IMR-90 (cell line): ENCODE measurements at regions not wholly inside any gene's neighbourhood (a gene's known extent, or its start where the extent isn't known, plus 50 kb on each side); places are given as distances from the start of the nearest gene placed in this dataset.

ENCODE experiments used
- ATAC-seq: fragments of 200-7000 bp; cut with Tn5 transposase; 2 replicates; pipeline ENCODE4 v1.9.1; 2020; ENCODE audit warnings: low read depth, mild to moderate bottlenecking, moderate library complexity
- BruUV-seq: library from RNA; stranded (reverse); fragments of 400-500 nt; replicated peaks from 2 replicates; lab custom pipeline; 2021; lab: Mats Ljungman, UMichigan
- CTCF ChIA-PET: fragments of 300-600 bp; formaldehyde crosslinking; extraction: SDS; loops from one replicate; lab custom pipeline; 2021; ENCODE audit warnings: antibody characterized with exemption; lab: Yijun Ruan, JAX
- POLR2A ChIA-PET: fragments of 300-600 bp; sonication (Branson Sonifier 250); formaldehyde crosslinking; loops from one replicate; lab custom pipeline; 2022; ENCODE audit warnings: antibody characterized with exemption; ENCODE audit not compliant: unreplicated experiment; lab: Charles Lee
- DNase-seq: peaks from one replicate; pipeline ENCODE4 v3.0.0; 2013
- H2AFZ ChIP-seq: replicated peaks from 2 replicates; pipeline ENCODE3; 2013; ENCODE audit warnings: low read length, mild to moderate bottlenecking; ENCODE audit not compliant: poor library complexity
- H2AK5ac ChIP-seq: 2 replicates; pipeline ENCODE4 v1.6.1; 2013; ENCODE audit warnings: low read depth, low read length, inconsistent platforms
- H2AK9ac ChIP-seq: replicated peaks from 2 replicates; pipeline ENCODE3; 2013; ENCODE audit warnings: mild to moderate bottlenecking, low read depth, low read length, moderate library complexity; ENCODE audit not compliant: poor library complexity
- H2BK120ac ChIP-seq: 2 replicates; pipeline ENCODE4 v1.6.1; 2013; ENCODE audit warnings: low read depth, low read length, inconsistent platforms
- H2BK15ac ChIP-seq: 3 replicates; pipeline ENCODE4 v1.6.1; 2013; ENCODE audit warnings: low read depth, low read length, inconsistent platforms
- H2BK20ac ChIP-seq: 2 replicates; pipeline ENCODE4 v1.6.1; 2013; ENCODE audit warnings: low read depth, mild to moderate bottlenecking, inconsistent platforms, low read length, moderate library complexity
- H2BK5ac ChIP-seq: 2 replicates; pipeline ENCODE4 v1.6.1; 2013; ENCODE audit warnings: mild to moderate bottlenecking, low read depth, low read length, inconsistent platforms; ENCODE audit not compliant: poor library complexity, severe bottlenecking
- H3K14ac ChIP-seq: replicated peaks from 2 replicates; pipeline ENCODE4 v1.6.1; 2013; ENCODE audit warnings: low read depth, low read length, inconsistent platforms
- H3K18ac ChIP-seq: 2 replicates; pipeline ENCODE4 v1.6.1; 2013; ENCODE audit warnings: low read depth, low read length, control low read depth
- H3K23ac ChIP-seq: 2 replicates; pipeline ENCODE4 v1.6.1; 2013; ENCODE audit warnings: low read depth, low read length, inconsistent platforms
- H3K27ac ChIP-seq: 2 replicates; pipeline ENCODE4 v1.5.1; 2013; ENCODE audit warnings: mild to moderate bottlenecking, control low read depth, low read length; ENCODE audit not compliant: insufficient read depth
- H3K27me3 ChIP-seq: 2 replicates; pipeline ENCODE4 v1.6.1; 2013; ENCODE audit warnings: low read length; ENCODE audit not compliant: control insufficient read depth, insufficient read depth
- H3K36me3 ChIP-seq: 2 replicates; pipeline ENCODE4 v1.6.1; 2013; ENCODE audit warnings: low read length, mixed read lengths; ENCODE audit not compliant: control insufficient read depth, insufficient read depth
- H3K4ac ChIP-seq: 2 replicates; pipeline ENCODE4 v1.6.1; 2013; ENCODE audit warnings: low read depth, low read length, inconsistent platforms
- H3K4me1 ChIP-seq: 2 replicates; pipeline ENCODE4 v1.6.1; 2013; ENCODE audit warnings: low read length, mixed read lengths; ENCODE audit not compliant: control insufficient read depth, insufficient read depth
- H3K4me2 ChIP-seq: 2 replicates; pipeline ENCODE4 v1.6.1; 2013; ENCODE audit warnings: low read depth, mild to moderate bottlenecking, control low read depth, low read length, moderate library complexity
- H3K4me3 ChIP-seq: 2 replicates; pipeline ENCODE4 v1.5.1; 2013; ENCODE audit warnings: low read depth, mild to moderate bottlenecking, control low read depth, low read length, moderate library complexity; ENCODE audit not compliant: insufficient read depth
- H3K56ac ChIP-seq: 2 replicates; pipeline ENCODE4 v1.6.1; 2013; ENCODE audit warnings: low read length, inconsistent platforms; ENCODE audit not compliant: insufficient read depth; ENCODE audit errors: extremely low read depth
- H3K79me1 ChIP-seq, 2 experiments: 2 replicates each; pipeline ENCODE4 v1.6.1; 2013; ENCODE audit warnings: low read length in 2 of 2, inconsistent platforms in 1 of 2, low read depth in 1 of 2
- H3K9ac ChIP-seq: 2 replicates; pipeline ENCODE4 v1.6.1; 2013; ENCODE audit warnings: low read depth, low read length, control low read depth
- H3K9me1 ChIP-seq: 2 replicates; pipeline ENCODE4 v1.6.1; 2013; ENCODE audit warnings: low read length, inconsistent platforms; ENCODE audit not compliant: insufficient read depth
- H3K9me3 ChIP-seq: 2 replicates; pipeline ENCODE4 v1.6.1; 2013; ENCODE audit warnings: low read length; ENCODE audit not compliant: control insufficient read depth, insufficient read depth
- H4K20me1 ChIP-seq: 2 replicates; pipeline ENCODE4 v1.6.1; 2013; ENCODE audit warnings: low read length, inconsistent platforms; ENCODE audit not compliant: insufficient read depth
- H4K5ac ChIP-seq: 2 replicates; pipeline ENCODE4 v1.6.1; 2013; ENCODE audit warnings: mild to moderate bottlenecking, low read depth, low read length, control low read depth
- H4K8ac ChIP-seq, 2 experiments: 2 replicates each; pipeline ENCODE4 v1.6.1; 2013; ENCODE audit warnings: low read depth in 2 of 2, low read length in 2 of 2, control low read depth in 1 of 2, inconsistent platforms in 1 of 2
- H4K91ac ChIP-seq: 2 replicates; pipeline ENCODE4 v1.6.1; 2013; ENCODE audit warnings: low read depth, low read length, inconsistent platforms; ENCODE audit not compliant: insufficient read depth
- CEBPB ChIP-seq: IDR thresholded peaks from 2 replicates; pipeline ENCODE4 v1.6.1; 2012; ENCODE audit warnings: low read depth, low read length, improper control_type of control experiment
- CHD1 ChIP-seq: IDR thresholded peaks from 2 replicates; pipeline ENCODE4 v1.6.1; 2012; ENCODE audit warnings: low read depth, low read length, improper control_type of control experiment
- POLR2A ChIP-seq: IDR thresholded peaks from 2 replicates; pipeline ENCODE4 v1.6.1; 2012; ENCODE audit warnings: mild to moderate bottlenecking, low read depth, low read length
- SMC3 ChIP-seq: fragments of 150-350 bp; IDR thresholded peaks from 2 replicates; pipeline ENCODE4 v1.6.1; 2016; ENCODE audit warnings: low read depth, mild to moderate bottlenecking, antibody characterized with exemption, low read length, moderate library complexity
- WGBS, 2 experiments: methylation state at CpG; one replicate each; pipeline versions ENCODE4 v1.1.5 to v1.1.7; 2013; ENCODE audit warnings: missing lambda C conversion rate in 2 of 2; ENCODE audit not compliant: insufficient read length in 1 of 2; ENCODE audit errors: extremely low coverage in 2 of 2; 5-methylcytosine and 5-hydroxymethylcytosine counted together
- dilution Hi-C: fragments of 300-500 bp; cut with HindIII; formaldehyde crosslinking; loops from one replicate; pipeline ENCODE4 v1.14.3; 2018; ENCODE audit warnings: low sequenced_read_pairs; ENCODE audit not compliant: unreplicated experiment
- in situ Hi-C: fragments of 300-500 bp; cut with MboI; formaldehyde crosslinking; loops from 3 replicates; pipeline ENCODE4 v1.14.3; 2019; ENCODE audit warnings: low sequenced_read_pairs, inconsistent platforms, mixed read lengths
- intact Hi-C: fragments of 100-400 bp; cut with micrococcal nuclease; formaldehyde crosslinking; loops from 2 replicates; pipeline ENCODE4 v1.10.0; 2022
- TF ChIP-seq, protein P1 (sequence below): conservative IDR thresholded peaks from 2 replicates; pipeline ENCODE4 v1.5.1; 2012; ENCODE audit warnings: mild to moderate bottlenecking, low read depth, low read length, improper control_type of control experiment

DNA sequence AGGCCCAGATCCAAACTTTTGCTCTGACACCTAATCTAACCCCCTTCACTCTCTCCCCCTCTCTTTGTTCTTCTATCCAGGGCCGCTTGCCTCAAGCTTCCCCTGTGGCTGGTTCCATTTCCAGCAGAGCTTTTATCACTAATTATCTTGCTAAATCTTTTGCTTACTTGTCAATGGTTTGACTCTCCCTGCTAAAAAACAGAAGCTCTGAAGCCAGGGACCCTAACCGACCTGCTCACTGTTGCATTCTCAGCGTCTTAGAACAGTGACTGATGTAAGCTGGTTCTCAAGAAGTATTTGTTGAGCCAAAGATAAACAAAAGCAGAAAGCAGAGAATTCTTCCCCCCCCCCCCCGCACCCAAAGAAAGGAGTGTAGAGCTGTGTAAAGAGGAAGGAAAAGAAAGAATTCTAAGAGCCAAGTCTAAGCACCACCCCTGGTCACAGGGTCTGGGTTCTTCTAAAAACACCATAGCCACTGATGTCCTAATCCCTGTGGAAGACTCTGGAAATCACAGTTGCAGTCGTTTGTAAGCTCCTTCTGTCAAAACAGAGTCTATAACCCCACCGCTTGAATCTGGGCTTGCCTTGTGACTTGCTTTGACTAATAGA is 385.8 kb downstream of the MED13L start:
- Histone ChIP-seq H3K4me1 (no peaks in the 10 kb centered on the region), H2AFZ (no peak overlapping the region), H2AK5ac (no peak overlapping the region), H3K23ac (no peak overlapping the region), H3K9ac (no peak overlapping the region), H3K9me1 (no peaks in the 10 kb centered on the region), H4K20me1 (no peaks in the 10 kb centered on the region), H3K79me1 (no peaks in the 10 kb centered on the region), H3K18ac (no peak overlapping the region), H3K14ac (no peak overlapping the region), H4K5ac (no peak overlapping the region), H3K9me3 (no peaks in the 10 kb centered on the region), H3K36me3 (no peaks in the 10 kb centered on the region), H2AK9ac (no peak overlapping the region), H3K27ac (no peak overlapping the region), H3K56ac (no peak overlapping the region), H4K91ac (no peak overlapping the region), H3K4me2 (no peak overlapping the region), H4K8ac (no peak overlapping the region), H3K27me3 (peaks cover 10% of the 10 kb centered on the region), H3K4ac (no peak overlapping the region), H2BK15ac (no peak overlapping the region), H2BK20ac (no peak overlapping the region), H2BK120ac (no peak overlapping the region), H3K4me3 (no peak overlapping the region), H2BK5ac (no peak overlapping the region)
- intact Hi-C loops (no loop called here), dilution Hi-C loops (no loop called here), in situ Hi-C loops (no loop called here)
- TF ChIP-seq CHD1 (no peak), SMC3 (no peak), POLR2A (no peak), CEBPB (no peak)
- TF ChIP-seq, protein P1, sequence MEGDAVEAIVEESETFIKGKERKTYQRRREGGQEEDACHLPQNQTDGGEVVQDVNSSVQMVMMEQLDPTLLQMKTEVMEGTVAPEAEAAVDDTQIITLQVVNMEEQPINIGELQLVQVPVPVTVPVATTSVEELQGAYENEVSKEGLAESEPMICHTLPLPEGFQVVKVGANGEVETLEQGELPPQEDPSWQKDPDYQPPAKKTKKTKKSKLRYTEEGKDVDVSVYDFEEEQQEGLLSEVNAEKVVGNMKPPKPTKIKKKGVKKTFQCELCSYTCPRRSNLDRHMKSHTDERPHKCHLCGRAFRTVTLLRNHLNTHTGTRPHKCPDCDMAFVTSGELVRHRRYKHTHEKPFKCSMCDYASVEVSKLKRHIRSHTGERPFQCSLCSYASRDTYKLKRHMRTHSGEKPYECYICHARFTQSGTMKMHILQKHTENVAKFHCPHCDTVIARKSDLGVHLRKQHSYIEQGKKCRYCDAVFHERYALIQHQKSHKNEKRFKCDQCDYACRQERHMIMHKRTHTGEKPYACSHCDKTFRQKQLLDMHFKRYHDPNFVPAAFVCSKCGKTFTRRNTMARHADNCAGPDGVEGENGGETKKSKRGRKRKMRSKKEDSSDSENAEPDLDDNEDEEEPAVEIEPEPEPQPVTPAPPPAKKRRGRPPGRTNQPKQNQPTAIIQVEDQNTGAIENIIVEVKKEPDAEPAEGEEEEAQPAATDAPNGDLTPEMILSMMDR = no peak
- CTCF ChIA-PET = no interaction called here
- WGBS, 2 experiments = no CpG with 5 or more reads among the region's 6 CpGs
- no peak for ATAC-seq
- POLR2A ChIA-PET = no interaction called here
- no TSS peak for BruUV-seq
- no peak for DNase-seq
